ENCODE measurements at regions not wholly inside any gene's neighbourhood (a gene's known extent, or its start where the extent isn't known, plus 50 kb on each side); places are given as distances from the start of the nearest gene placed in this dataset.

DNA sequence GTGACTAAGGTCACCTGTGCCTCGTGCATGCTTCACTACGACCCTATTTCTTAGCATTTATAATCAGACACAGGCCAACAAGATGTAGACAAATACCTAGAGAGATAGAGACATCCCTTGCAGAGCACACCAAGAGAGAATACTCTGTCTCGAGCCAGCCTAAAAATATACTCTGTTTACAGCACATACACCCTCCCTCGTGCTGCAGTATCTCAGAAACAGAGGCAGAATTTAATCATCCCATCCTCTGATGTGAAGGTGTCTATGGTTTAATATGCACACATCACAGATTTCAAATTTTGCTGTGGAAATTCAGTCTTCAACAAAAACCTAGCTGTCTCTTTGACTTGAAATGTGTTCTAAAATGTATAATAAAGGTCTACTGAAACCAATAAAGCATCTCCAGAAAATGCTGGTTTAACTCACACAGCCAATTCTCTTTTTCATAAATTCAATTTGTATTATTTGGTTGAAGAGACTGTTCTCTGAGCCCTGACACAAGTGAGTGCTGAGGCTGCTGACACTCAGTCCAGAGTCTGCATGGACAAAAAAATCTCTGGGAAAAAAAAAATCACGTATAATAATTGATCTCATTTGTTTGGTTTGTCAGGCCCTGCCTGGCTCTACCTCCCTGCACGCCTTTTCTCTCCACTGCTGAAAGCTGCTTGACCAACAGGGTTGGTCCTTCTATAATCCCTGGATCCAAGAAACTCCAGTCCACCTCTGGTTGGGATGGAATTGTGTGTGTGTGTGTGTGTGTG lies 142.0 kb upstream of the FSHR start:
- ATAC-seq, result no peak
- TF ChIP-seq, protein P1, sequence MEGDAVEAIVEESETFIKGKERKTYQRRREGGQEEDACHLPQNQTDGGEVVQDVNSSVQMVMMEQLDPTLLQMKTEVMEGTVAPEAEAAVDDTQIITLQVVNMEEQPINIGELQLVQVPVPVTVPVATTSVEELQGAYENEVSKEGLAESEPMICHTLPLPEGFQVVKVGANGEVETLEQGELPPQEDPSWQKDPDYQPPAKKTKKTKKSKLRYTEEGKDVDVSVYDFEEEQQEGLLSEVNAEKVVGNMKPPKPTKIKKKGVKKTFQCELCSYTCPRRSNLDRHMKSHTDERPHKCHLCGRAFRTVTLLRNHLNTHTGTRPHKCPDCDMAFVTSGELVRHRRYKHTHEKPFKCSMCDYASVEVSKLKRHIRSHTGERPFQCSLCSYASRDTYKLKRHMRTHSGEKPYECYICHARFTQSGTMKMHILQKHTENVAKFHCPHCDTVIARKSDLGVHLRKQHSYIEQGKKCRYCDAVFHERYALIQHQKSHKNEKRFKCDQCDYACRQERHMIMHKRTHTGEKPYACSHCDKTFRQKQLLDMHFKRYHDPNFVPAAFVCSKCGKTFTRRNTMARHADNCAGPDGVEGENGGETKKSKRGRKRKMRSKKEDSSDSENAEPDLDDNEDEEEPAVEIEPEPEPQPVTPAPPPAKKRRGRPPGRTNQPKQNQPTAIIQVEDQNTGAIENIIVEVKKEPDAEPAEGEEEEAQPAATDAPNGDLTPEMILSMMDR (IDR thresholded peaks at IDR 0.05), result no peak

DNA sequence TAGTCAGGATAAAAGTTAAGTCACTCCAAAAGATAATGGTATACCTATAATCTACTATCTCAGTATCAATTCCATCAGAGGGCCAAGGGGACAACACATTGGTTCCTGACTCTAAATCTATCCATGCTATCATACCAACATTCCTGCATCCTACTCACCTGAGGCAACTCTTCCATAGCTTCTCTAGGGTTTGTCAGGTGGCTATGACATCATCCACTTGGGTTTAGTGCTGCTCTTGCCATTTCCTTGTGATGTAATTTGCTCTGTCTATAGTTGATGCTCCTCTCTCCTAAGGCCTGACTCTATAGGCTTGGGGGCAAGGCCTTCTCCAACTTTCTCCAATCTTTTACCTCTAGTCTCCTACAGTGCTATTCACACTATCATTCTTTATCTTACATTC lies 139.9 kb upstream of the FSHR start:
- H3K9me3 ChIP-seq, result no peaks in the 10 kb centered on the region
- DNase-seq (no peak), ATAC-seq (no peak)
- TF ChIP-seq, protein P1 (IDR thresholded peaks at IDR 0.05), result no peak
- H3K4me1 ChIP-seq (ENCODE audit: low read depth), result no peaks in the 10 kb centered on the region
- H3K36me3 ChIP-seq (ENCODE audit: low read depth), result no peaks in the 10 kb centered on the region
- no peak overlapping the region for H3K4me3 ChIP-seq
- intact Hi-C loops (cut with DNase I, micrococcal nuclease), result no loop called here

More for the DNA sequence above, 142.0 kb upstream of the FSHR start:
- H3K4me1 ChIP-seq (ENCODE audit: low read depth), result no peaks in the 10 kb centered on the region
- intact Hi-C loops (cut with DNase I, micrococcal nuclease), result no loop called here
- no peak for DNase-seq
- H3K9me3 ChIP-seq, result no peaks in the 10 kb centered on the region
- no peak overlapping the region for H3K4me3 ChIP-seq
- no peaks in the 10 kb centered on the region for H3K36me3 ChIP-seq (ENCODE audit: low read depth)

DNA sequence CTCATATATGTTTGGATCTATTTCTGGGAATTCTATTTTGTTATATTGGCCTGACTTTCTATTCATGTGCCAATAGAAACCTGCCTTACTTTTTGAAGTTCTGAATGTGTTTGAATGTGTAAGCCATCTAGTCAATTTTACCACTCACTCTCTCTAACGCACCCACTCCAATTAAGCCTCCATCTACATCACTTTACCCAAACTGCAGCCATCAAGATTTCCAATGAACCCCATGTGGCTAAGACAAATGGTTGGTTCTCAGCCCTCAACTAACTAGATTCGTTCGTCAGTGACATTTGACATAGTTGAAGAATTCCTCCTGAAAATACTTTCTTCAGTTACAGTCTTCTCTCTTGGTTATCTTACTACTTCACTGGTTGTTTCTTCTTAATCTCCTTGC lies 137.3 kb upstream of the FSHR start:
- TF ChIP-seq, protein P1 (IDR thresholded peaks at IDR 0.05), result no peak
- Histone ChIP-seq H3K9me3 (no peaks in the 10 kb centered on the region), H3K4me3 (no peak overlapping the region), H3K4me1 (ENCODE audit: low read depth) (peaks cover 6% of the 10 kb centered on the region), H3K36me3 (ENCODE audit: low read depth) (no peaks in the 10 kb centered on the region)
- intact Hi-C loops (cut with DNase I, micrococcal nuclease), result no loop called here
- DNase-seq, result no peak
- no peak for ATAC-seq

DNA sequence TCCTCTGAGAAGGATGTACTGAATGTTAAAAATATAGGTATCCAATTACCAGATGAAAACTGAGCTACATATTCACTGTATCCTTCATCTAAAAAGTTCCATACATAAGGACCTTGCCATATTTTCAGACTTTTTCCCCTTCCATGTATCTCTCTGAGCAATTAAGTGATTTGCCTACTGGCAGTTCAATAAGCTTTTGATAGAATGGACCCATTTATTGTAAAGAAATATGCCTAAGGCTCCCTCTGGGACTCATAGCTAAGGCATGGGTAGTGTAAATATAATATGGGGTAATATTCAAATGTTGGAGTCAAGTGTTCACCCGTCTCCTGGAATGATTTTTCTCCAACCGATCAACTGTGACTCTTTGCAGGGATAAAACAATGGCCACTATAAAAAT lies 135.4 kb upstream of the FSHR start:
- ATAC-seq (no peak), DNase-seq (no peak)
- Histone ChIP-seq H3K36me3 (ENCODE audit: low read depth) (no peaks in the 10 kb centered on the region), H3K4me3 (no peak overlapping the region), H3K9me3 (no peaks in the 10 kb centered on the region), H3K4me1 (ENCODE audit: low read depth) (peaks cover 6% of the 10 kb centered on the region)
- intact Hi-C loops (cut with DNase I, micrococcal nuclease), result no loop called here
- TF ChIP-seq, protein P1 (IDR thresholded peaks at IDR 0.05), result no peak

DNA sequence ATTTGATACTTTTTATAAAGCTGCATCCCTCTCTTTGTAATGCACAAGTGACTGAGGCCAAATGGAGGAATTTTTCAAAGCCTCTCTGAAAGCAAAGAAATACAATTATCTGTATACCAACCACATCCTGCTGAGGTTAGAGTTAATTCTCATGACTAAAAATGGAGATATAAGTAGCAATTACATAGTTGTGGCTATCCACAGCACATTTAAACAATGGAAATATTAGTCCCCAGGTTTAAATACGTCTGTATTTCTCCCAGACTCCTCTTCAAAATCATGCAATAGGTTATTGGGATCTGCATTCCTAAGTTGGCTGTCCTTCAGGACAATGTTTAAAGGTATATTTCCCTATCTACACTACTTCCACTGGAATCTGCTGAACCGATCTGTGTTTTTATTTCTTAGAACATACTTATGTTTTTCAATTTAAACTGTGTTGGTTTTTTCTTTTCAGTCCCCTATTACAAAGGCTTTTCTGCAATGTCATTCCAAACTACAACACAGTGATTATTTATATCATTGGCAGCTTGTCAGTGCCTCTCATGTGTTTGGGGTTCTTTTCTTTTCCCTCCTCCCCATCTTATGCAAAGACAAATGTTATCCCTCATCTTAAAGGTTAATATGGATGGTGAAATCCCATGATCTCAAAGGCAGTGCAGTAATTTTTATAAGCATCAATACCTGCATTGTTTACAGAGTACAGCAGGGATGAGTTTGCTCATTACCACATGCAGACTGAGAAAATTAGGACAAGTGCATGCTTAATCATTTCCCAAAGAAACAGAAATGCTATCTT lies 134.8 kb upstream of the FSHR start:
- ATAC-seq (no peak), DNase-seq (no peak)
- H3K36me3 ChIP-seq (ENCODE audit: low read depth), result no peaks in the 10 kb centered on the region
- H3K4me1 ChIP-seq (ENCODE audit: low read depth), result peaks cover 6% of the 10 kb centered on the region
- intact Hi-C loops (cut with DNase I, micrococcal nuclease), result no loop called here
- no peak overlapping the region for H3K4me3 ChIP-seq
- no peaks in the 10 kb centered on the region for H3K9me3 ChIP-seq
- TF ChIP-seq, protein P1 (IDR thresholded peaks at IDR 0.05), result no peak

All from mucosa of descending colon (tissue), 3 donors.